GM12878 (cell line): ENCODE measurements at regions not wholly inside any gene's neighbourhood (a gene's known extent, or its start where the extent isn't known, plus 50 kb on each side); places are given as distances from the start of the nearest gene placed in this dataset.

Source experiments
- CBFB ChIP-seq: IDR thresholded peaks from 2 replicates; pipeline ENCODE4 v1.6.1; 2016; ENCODE audit warnings: antibody characterized with exemption, low read depth
- CHD4 ChIP-seq: fragments of 200-600 bp; sonication (generic); IDR thresholded peaks from 2 replicates; pipeline ENCODE4 v1.6.1; 2016; ENCODE audit warnings: mild to moderate bottlenecking
- E2F4 ChIP-seq: IDR thresholded peaks from 2 replicates; pipeline ENCODE4 v1.6.1; 2012; ENCODE audit warnings: low read depth, low read length, improper control_type of control experiment
- EED ChIP-seq: sonication (generic); IDR thresholded peaks from 2 replicates; pipeline ENCODE4 v1.6.1; 2016; ENCODE audit warnings: antibody characterized with exemption, low read depth
- FOXK2 ChIP-seq: fragments of 450-650 bp; IDR thresholded peaks from 2 replicates; pipeline ENCODE4 v1.6.1; 2017; ENCODE audit warnings: mild to moderate bottlenecking, moderate library complexity
- IKZF2 ChIP-seq, 2 experiments: fragments of 450-650 bp; IDR thresholded peaks; 2 replicates each; pipeline ENCODE4 v1.6.1; 2017; ENCODE audit warnings: mild to moderate bottlenecking in 2 of 2, moderate library complexity in 2 of 2
- POLR2AphosphoS5 ChIP-seq: IDR thresholded peaks from 2 replicates; pipeline ENCODE4 v1.6.1; 2011; ENCODE audit warnings: mild to moderate bottlenecking, low read length, inconsistent platforms
- RELB ChIP-seq: fragments of 450-650 bp; IDR thresholded peaks from 2 replicates; pipeline ENCODE4 v1.6.1; 2017; ENCODE audit warnings: low read depth, mild to moderate bottlenecking, moderate library complexity
- RFX5 ChIP-seq: IDR thresholded peaks from 2 replicates; pipeline ENCODE4 v1.6.1; 2011; ENCODE audit warnings: low read depth, low read length, improper control_type of control experiment
- SPI1 ChIP-seq: IDR thresholded peaks from 2 replicates; pipeline ENCODE4 v1.6.1; 2011; ENCODE audit warnings: low read depth, mild to moderate bottlenecking, low read length, moderate library complexity, borderline replicate concordance; ENCODE audit not compliant: insufficient read depth
- SREBF2 ChIP-seq: IDR thresholded peaks from 2 replicates; pipeline ENCODE4 v1.6.1; 2012; ENCODE audit warnings: mild to moderate bottlenecking, low read length
- STAT3 ChIP-seq: IDR thresholded peaks from 2 replicates; pipeline ENCODE4 v1.6.1; 2011; ENCODE audit warnings: low read depth, low read length, improper control_type of control experiment
- TCF12 ChIP-seq: IDR thresholded peaks from 2 replicates; pipeline ENCODE4 v1.6.1; 2011; ENCODE audit warnings: low read depth, mild to moderate bottlenecking, low read length
- ZNF384 ChIP-seq: IDR thresholded peaks from 2 replicates; pipeline ENCODE4 v1.6.1; 2012; ENCODE audit warnings: low read depth, mild to moderate bottlenecking, low read length, improper control_type of control experiment, borderline replicate concordance
- ZNF687 ChIP-seq: fragments of 450-650 bp; IDR thresholded peaks from 2 replicates; pipeline ENCODE4 v1.6.1; 2017; ENCODE audit warnings: mild to moderate bottlenecking, moderate library complexity
- TF ChIP-seq, protein P1 (sequence below): fragments of 450-650 bp; formaldehyde crosslinking; IDR thresholded peaks from 2 replicates; pipeline ENCODE4 v1.4.0; 2022; ENCODE audit warnings: mild to moderate bottlenecking, moderate library complexity
- TF ChIP-seq, protein P2 (sequence below): IDR thresholded peaks from 2 replicates; pipeline ENCODE4 v1.6.1; 2012; ENCODE audit warnings: low read depth, low read length, improper control_type of control experiment
- TF ChIP-seq, protein P3 (sequence below): fragments of 450-650 bp; IDR thresholded peaks from 2 replicates; pipeline ENCODE4 v1.6.1; 2017; ENCODE audit warnings: borderline replicate concordance

- TF ChIP-seq SPI1 (peak; percentile 15; the same call in 1 of the 2 replicates), RFX5 (no peak), POLR2AphosphoS5 (peak; percentile 81), E2F4 (no peak), SREBF2 (no peak), EED (peak; percentile 55; the same call in 1 of the 2 replicates), ZNF384 (0 out of 2 replicates have a peak, but pooled peaks have one; percentile 15), FOXK2 (no peak), RELB (peak; percentile 48; the same call in 1 of the 2 replicates), TCF12 (peak; percentile 98), CBFB (no peak), STAT3 (no peak), IKZF2 (IDR thresholded peaks at IDR 0.05) (peak; percentile 74 to 83; a peak in 3 of 4 replicates), CHD4 (no peak), ZNF687 (peak; percentile 78)
- TF ChIP-seq, protein P1, sequence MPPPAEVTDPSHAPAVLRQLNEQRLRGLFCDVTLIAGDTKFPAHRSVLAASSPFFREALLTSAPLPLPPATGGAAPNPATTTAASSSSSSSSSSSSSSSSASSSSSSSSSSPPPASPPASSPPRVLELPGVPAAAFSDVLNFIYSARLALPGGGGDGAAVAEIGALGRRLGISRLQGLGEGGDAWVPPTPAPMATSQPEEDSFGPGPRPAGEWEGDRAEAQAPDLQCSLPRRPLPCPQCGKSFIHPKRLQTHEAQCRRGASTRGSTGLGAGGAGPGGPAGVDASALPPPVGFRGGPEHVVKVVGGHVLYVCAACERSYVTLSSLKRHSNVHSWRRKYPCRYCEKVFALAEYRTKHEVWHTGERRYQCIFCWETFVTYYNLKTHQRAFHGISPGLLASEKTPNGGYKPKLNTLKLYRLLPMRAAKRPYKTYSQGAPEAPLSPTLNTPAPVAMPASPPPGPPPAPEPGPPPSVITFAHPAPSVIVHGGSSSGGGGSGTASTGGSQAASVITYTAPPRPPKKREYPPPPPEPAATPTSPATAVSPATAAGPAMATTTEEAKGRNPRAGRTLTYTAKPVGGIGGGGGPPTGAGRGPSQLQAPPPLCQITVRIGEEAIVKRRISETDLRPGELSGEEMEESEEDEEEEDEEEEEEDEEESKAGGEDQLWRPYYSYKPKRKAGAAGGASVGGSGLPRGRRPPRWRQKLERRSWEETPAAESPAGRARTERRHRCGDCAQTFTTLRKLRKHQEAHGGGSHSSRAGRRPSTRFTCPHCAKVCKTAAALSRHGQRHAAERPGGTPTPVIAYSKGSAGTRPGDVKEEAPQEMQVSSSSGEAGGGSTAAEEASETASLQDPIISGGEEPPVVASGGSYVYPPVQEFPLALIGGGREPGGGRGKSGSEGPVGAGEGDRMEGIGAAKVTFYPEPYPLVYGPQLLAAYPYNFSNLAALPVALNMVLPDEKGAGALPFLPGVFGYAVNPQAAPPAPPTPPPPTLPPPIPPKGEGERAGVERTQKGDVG (CRISPR knock-in tag) = no peak
- TF ChIP-seq, protein P2, sequence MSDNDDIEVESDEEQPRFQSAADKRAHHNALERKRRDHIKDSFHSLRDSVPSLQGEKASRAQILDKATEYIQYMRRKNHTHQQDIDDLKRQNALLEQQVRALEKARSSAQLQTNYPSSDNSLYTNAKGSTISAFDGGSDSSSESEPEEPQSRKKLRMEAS = peak; percentile 48; the same call in 1 of the 2 replicates
- TF ChIP-seq, protein P3, sequence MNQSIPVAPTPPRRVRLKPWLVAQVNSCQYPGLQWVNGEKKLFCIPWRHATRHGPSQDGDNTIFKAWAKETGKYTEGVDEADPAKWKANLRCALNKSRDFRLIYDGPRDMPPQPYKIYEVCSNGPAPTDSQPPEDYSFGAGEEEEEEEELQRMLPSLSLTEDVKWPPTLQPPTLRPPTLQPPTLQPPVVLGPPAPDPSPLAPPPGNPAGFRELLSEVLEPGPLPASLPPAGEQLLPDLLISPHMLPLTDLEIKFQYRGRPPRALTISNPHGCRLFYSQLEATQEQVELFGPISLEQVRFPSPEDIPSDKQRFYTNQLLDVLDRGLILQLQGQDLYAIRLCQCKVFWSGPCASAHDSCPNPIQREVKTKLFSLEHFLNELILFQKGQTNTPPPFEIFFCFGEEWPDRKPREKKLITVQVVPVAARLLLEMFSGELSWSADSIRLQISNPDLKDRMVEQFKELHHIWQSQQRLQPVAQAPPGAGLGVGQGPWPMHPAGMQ = no peak
Observed at GRCh38 chr10:62527019-62527827, 153.1 kb downstream of the ZNF365 start (continued).
